22Rv1 (cell line): ENCODE measurements at regions not wholly inside any gene's neighbourhood (a gene's known extent, or its start where the extent isn't known, plus 50 kb on each side); places are given as distances from the start of the nearest gene placed in this dataset.

Source experiments
- H3K27ac ChIP-seq: fragments of 450-650 bp; 2 replicates; pipeline ENCODE4 v1.5.1; 2017
- CTCF ChIP-seq: fragments of 450-650 bp; IDR thresholded peaks from 2 replicates; pipeline ENCODE4 v1.5.1; 2017; ENCODE audit warnings: mild to moderate bottlenecking
- ZFX ChIP-seq: fragments of 450-650 bp; IDR thresholded peaks from 2 replicates; pipeline ENCODE4 v1.6.1; 2017; ENCODE audit warnings: antibody characterized with exemption, borderline replicate concordance

GRCh38 chr2:7329465-7329864 lies 412.3 kb downstream of the RNF144A start:
- H3K27ac ChIP-seq = no peak overlapping the region
- TF ChIP-seq ZFX (no peak), CTCF (no peak)

GRCh38 chr2:7333189-7333765 lies 416.1 kb downstream of the RNF144A start:
- no peak overlapping the region for H3K27ac ChIP-seq

GRCh38 chr2:7333960-7334493 lies 416.8 kb downstream of the RNF144A start:
- no peak overlapping the region for H3K27ac ChIP-seq
- no peak for TF ChIP-seq ZFX
- no peak for TF ChIP-seq CTCF

More at GRCh38 chr2:7333189-7333765, 416.1 kb downstream of the RNF144A start:
- no peak for TF ChIP-seq ZFX
- no peak for TF ChIP-seq CTCF

GRCh38 chr2:7338961-7339360 lies 421.7 kb downstream of the RNF144A start:
- TF ChIP-seq CTCF = no peak
- TF ChIP-seq ZFX = no peak
- H3K27ac ChIP-seq = no peak overlapping the region

- TF ChIP-seq CTCF (no peak), ZFX (no peak)
- H3K27ac ChIP-seq = no peak overlapping the region
These were observed 429.1 kb downstream of the RNF144A start for GRCh38 chr2:7346336-7346735.

- H3K27ac ChIP-seq = no peak overlapping the region
- TF ChIP-seq CTCF = no peak
- no peak for TF ChIP-seq ZFX
These were observed 431.5 kb downstream of the RNF144A start for GRCh38 chr2:7348761-7349160.

GRCh38 chr2:7352191-7352590 lies 435.0 kb downstream of the RNF144A start:
- no peak overlapping the region for H3K27ac ChIP-seq
- no peak for TF ChIP-seq CTCF
- TF ChIP-seq ZFX = no peak
